GM18505 (cell line): ENCODE measurements at regions not wholly inside any gene's neighbourhood (a gene's known extent, or its start where the extent isn't known, plus 50 kb on each side); places are given as distances from the start of the nearest gene placed in this dataset.
A peak's percentile ranks its signal among the peaks of the same experiment; 100 is the strongest.
"Not testable (repeated sequence)": the region's sequence is repeated elsewhere in the genome, so short reads cannot be mapped to it uniquely, and the experiment has no call there.

Experiments used
- ATAC-seq: cut with Tn5 transposase; IDR thresholded peaks from one replicate; pipeline ENCODE4 v1.9.1; 2021; ENCODE audit not compliant: unreplicated experiment
- POLR2A ChIP-seq: IDR thresholded peaks from 4 replicates; pipeline ENCODE4 v1.6.1; 2011; ENCODE audit warnings: borderline replicate concordance; ENCODE audit not compliant: insufficient read depth, insufficient read length; ENCODE audit errors: extremely low read depth

DNA sequence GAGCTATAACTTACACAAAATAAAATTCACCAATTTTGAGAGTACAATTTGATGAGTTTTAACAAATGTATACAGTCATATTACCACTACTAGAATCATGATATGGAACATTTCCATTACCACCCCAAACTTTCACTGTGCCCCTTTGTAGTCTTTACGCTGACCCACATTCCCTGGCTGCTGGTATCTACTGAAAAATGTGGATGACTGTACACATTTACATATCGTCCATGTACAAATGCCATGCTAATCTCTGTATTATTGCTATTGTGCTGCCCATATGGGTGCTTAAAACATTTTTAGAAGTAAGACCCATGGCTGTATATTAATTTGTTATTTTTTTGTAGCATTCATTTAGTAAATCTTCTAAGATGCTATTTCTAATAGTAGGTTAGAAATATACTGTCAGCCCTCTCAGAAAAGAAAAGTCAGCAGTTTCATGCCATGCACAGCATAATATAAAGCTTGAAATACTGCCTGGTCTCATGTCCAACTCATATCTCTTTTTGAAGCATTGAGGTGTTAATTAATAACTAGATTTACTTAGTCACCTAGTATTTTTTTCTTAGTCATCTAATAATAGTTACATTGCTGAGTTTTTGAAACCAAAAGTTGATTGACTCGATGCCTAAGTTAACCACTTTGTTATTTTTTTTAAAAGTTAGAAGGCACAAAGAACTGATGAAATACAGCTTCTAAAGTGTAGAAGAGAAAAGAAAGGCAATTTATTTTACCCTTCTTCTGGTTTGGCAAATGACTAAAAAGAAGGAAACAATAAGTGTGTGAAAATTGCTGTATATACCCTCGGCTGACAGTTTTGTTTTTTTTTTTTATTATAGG is 188.3 kb upstream of the MEF2C start:
- ATAC-seq: peak; percentile 63
- no peak for TF ChIP-seq POLR2A

- TF ChIP-seq POLR2A: no peak
- no peak for ATAC-seq
Measured at GRCh38 chr5:89069591-89069990, 186.6 kb upstream of the MEF2C start.

DNA sequence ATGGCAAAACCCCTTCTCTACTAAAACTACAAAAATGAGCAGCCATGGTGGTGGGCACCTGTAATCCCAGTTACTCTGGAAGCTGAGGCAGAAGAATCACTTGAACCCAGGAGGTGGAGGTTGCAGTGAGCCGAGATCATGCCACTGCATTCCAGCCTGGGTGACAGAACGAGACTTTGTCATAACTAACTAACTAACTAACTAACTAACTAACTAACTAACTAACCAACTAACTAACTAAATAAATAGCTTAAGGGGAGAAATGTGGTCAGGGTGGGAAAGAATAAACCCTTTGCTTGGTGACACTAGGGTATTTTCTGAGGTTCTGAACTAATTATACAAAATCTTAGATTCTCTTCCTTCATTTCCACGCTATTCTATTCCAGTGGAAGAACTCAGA is 184.4 kb upstream of the MEF2C start:
- no peak for TF ChIP-seq POLR2A
- no peak for ATAC-seq

DNA sequence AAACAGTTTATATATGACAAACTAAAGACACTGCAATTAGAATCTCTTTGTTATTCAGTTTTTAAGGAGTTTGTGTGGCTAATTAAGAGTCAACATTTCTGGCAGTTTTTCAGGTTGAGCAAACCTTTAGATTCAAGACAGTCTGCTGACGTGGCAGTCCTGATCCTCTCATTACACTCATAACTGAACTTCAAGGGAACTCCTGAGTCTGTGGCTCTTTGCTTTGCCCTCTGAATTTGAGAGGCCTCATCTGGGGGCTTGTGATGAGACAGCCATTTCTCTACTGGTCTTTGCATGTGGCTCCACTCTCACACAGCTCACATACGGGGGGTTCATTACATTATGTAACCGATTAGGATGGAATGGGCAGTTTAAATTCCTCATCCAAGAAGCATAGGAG is 182.9 kb upstream of the MEF2C start:
- TF ChIP-seq POLR2A: no peak
- ATAC-seq: peak; percentile 91

DNA sequence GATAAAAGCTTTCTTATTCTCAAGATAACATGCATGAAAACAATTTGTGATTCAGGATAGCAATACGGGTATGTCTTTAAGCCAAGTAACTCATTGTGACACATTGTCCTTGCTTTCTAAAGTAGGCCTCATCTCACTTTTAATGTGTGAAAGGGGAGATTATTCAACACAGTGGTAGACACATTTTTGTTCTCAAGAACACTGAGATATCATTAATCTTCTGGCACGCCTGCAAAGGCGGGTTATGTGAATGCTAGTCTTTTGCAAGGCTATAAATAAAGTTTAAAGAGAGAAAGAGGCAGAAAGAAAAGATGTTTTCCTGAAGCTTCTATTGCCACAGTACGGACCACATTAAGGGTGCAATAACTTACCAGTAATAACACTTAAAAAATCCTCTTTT is 181.8 kb upstream of the MEF2C start:
- no peak for ATAC-seq
- TF ChIP-seq POLR2A: no peak

DNA sequence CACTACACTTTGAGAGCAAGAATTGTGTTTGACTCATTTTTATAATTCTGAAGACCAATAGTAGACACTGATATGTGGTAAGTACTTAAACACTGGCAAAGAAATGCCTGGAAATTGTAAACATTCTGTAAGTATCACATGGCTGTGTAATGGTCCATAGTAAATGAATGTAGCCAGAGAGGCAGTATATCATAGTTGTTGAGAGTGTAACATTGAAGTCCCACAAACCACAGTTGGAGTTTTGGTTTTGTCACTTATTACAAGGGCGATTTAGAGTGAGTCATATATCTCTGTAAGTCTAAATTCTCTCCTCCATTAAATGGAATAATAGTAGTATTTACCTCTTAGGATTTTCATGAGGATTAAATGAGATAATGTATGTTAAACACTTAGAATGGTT is 181.1 kb upstream of the MEF2C start:
- ATAC-seq: no peak
- no peak for TF ChIP-seq POLR2A

DNA sequence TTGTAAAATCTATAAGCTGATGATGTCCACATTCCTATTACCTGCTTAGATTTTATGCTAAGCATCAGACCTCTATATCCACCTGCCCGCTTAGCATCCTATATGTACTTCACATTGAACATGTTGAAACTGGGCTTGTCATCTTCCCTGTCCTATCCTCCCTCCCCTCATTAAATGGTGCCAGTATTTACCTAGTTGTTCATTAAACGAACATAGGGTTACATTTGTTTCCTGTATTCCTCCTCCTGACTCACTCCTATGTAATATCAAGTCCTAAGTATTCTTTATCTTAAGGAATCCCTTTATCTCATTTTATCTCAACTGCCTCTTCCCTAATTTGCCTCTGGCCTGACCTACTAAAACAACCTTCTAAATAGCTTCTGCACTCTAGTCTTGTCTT is 177.8 kb upstream of the MEF2C start:
- ATAC-seq: no peak
- no peak for TF ChIP-seq POLR2A

DNA sequence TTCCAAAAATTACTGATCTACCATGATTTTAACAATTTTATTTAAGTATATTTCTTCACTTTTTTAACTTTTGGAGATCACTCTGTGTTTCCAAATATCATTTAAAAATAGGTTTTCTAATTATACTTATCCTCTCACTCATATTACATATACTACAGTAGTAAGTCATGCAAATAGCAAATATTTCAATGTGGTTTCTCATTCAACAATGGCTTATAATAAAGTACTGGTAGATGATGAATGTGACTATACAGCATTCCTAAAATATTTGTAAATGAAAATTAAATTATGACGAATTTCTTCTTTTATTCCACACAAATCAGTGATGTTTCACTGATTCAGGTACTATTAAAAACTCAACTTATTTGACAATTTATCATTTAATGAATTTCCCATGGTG is 176.3 kb upstream of the MEF2C start:
- no peak for ATAC-seq
- no peak for TF ChIP-seq POLR2A

DNA sequence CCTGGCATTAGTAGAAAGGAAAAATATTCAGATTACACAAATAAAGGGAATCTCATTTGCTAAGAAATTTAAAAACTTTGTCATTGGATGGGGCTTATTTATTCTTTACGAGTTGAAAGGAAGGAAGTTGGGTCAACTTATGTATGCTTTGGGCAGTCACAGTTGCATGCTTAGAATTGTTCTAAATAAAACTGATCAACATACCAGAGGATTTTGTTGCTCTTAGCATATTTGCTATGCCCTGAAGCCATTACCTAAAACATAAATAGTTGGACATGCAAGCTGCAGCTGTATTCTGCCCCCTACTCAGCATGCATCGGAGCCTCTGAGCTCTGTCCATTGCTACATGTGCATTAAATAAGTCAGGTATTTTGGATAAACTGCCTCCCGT is 172.7 kb upstream of the MEF2C start:
- no peak for TF ChIP-seq POLR2A
- ATAC-seq: no peak

DNA sequence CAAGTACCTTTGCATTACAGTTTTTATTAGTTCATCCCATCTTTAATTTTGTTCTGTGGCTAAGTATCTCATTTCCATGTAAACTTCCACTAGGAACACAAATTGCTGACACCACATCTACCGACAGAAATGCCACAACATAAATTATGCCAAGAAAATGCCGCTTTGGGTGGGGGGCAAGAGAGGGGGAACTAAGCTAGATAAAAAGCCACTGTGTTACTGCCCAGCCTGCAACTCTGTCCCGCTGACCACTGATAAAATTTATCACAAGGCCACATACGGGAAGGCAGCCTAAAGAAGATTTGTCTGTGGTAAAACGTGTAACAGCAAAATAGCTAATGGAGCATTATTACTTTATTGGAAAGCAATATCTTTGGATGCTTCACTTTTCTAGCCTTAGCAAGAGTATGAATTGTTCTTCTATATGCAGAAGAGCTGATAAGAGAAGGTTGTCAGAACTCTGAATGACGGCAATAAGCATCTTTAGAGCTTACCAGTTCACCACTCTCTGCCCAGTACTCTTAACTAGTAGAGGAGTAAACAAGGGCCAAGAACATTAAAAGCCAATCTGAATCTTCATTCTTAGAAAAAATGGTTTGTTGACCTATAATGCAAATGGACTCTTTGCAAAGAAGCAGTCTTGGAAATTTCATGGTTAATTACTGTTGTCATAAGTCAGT is 172.2 kb upstream of the MEF2C start:
- no peak for TF ChIP-seq POLR2A
- ATAC-seq: no peak

DNA sequence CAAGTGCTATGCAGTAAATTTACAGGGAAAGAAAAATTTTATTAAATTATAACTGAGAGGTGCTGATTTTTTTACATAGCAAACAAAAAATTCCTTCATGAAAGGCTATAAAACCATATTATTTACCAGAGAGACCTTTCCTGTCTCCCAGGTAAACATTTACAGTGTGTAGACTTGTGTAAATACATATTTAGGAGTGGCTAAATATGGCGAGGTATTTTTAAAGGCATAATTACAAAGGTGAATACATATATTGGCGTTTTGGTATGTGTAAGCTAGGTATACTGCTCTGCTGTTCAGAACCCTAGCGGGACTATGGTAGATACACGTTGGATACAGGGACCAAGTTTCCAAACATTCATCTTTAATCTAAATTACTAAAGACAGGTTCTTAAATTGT is 170.6 kb upstream of the MEF2C start:
- no peak for ATAC-seq
- no peak for TF ChIP-seq POLR2A

DNA sequence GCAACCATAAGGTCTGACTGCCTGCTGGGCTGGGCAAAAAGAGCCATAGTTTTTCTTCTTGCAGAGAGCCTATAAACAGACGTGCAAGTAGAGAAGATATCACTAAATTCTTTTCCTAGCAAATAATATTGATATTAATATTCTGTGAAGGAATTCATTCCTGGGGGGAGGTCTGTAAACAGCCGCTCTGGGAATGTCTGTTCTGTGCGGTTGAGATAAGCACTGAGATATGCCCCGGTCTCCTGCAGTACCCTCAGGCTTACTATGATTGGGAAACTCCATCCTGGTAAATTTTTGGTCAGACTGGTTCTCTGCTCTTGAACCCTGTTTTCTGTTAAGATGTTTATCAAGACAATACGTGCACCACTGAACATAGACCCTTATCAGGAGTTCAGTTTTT is 167.1 kb upstream of the MEF2C start:
- not testable (repeated sequence) for ATAC-seq

- no peak for ATAC-seq
- TF ChIP-seq POLR2A: no peak
Measured at GRCh38 chr5:89047571-89047970, 164.6 kb upstream of the MEF2C start.

DNA sequence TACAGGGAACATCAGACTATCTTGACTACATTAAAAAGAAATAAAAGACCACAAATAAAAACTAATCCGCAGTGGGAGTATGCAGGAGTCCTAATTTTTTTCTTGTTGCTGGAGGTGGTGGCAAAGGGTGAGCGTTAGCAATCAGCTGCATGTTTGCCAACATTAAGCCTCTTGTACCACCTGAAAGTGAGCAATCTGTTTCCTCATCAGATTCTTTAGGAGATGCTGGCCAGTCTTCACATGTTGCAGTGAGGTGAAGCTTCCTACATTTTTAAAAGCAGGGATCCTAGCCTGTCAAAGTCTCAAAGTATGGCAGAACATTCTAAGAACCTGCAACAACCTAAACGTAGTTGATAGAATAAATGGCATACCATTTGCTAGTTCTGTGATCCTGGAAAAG is 162.2 kb upstream of the MEF2C start:
- no peak for ATAC-seq
- TF ChIP-seq POLR2A: no peak

DNA sequence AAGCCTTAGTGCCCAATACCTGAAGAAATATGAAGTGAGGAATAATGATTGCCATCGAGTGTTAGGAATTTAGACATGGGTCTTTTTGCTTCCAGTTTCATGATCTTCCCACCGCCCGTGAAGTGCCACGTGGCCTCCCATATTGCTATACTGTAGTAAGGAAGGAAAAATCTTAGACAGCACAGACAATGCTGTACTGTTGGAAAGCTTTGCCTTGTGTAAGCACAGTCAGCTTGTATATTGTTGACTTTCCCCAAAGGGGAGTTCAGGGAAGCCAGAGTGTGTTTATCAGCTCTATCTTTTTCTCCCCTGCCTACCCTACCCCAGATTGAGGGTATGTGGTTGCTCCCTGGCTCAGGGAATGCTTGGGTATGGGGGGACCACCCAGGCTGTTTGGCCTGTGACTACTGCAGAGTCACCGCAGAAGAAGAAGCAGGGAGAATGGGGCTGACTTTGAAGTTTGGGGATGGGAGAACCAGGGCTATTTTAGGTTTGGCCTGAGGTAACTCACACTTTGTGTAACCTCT is 161.8 kb upstream of the MEF2C start:
- TF ChIP-seq POLR2A: no peak
- ATAC-seq: no peak

DNA sequence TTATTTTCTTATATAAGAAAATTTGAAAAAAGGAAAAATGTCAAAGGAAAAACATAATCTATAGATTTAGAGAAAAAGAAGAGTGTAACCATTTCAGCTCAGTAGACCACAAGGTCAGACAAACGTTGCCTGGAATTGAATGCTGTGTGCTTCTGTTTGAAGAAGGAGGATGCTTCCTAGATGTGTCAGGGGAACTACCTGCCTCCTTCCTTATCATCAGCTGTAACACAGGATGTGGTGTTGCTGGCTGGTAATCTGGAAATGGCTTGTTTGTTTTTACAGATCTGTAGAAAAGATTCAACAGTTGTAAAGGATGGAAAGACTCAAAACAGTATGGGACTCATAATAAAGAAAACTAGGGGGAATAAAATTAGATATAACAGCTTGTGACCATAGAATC is 160.7 kb upstream of the MEF2C start:
- ATAC-seq: peak; percentile 73
- no peak for TF ChIP-seq POLR2A
